ENCODE measurements at regions not wholly inside any gene's neighbourhood (a gene's known extent, or its start where the extent isn't known, plus 50 kb on each side); places are given as distances from the start of the nearest gene placed in this dataset.

GRCh38 chr6:92791403-92791802, 628.0 kb downstream of the EPHA7 start:
- DNase-seq, result no peak

GRCh38 chr6:92790381-92790780, 629.0 kb downstream of the EPHA7 start:
- DNase-seq, result no peak

- DNase-seq, result no peak
These were observed 635.1 kb downstream of the EPHA7 start for GRCh38 chr6:92784235-92784634.

- DNase-seq, result no peak
These were observed 639.6 kb downstream of the EPHA7 start for GRCh38 chr6:92779746-92780145.

- peak; percentile 33 for DNase-seq
These were observed 642.1 kb downstream of the EPHA7 start for GRCh38 chr6:92777146-92777740.

- no peak for DNase-seq
These were observed 648.8 kb downstream of the EPHA7 start for GRCh38 chr6:92770540-92770939.

GRCh38 chr6:92767101-92767500, 652.3 kb downstream of the EPHA7 start:
- DNase-seq, result no peak

- DNase-seq, result no peak
These were observed 655.7 kb downstream of the EPHA7 start for GRCh38 chr6:92763680-92764079.

GRCh38 chr6:92763274-92763584, 656.1 kb downstream of the EPHA7 start:
- no peak for DNase-seq

GRCh38 chr6:92762443-92763273, 656.7 kb downstream of the EPHA7 start:
- no peak for DNase-seq

- no peak for DNase-seq
These were observed 660.2 kb downstream of the EPHA7 start for GRCh38 chr6:92759178-92759577.

GRCh38 chr6:92757925-92758324, 661.4 kb downstream of the EPHA7 start:
- DNase-seq, result no peak

- DNase-seq, result no peak
These were observed 662.4 kb downstream of the EPHA7 start for GRCh38 chr6:92756912-92757311.

GRCh38 chr6:92753956-92754355, 665.4 kb downstream of the EPHA7 start:
- DNase-seq, result no peak

GRCh38 chr6:92752114-92752513, 667.2 kb downstream of the EPHA7 start:
- no peak for DNase-seq

- no peak for DNase-seq
These were observed 671.2 kb downstream of the EPHA7 start for GRCh38 chr6:92748131-92748530.

- DNase-seq, result no peak
These were observed 681.4 kb downstream of the EPHA7 start for GRCh38 chr6:92737983-92738382.

- DNase-seq, result no peak
These were observed 695.9 kb downstream of the EPHA7 start for GRCh38 chr6:92723390-92723931.

- DNase-seq, result no peak
These were observed 699.6 kb downstream of the EPHA7 start for GRCh38 chr6:92719773-92720172.

- no peak for DNase-seq
These were observed 702.7 kb downstream of the EPHA7 start for GRCh38 chr6:92716638-92717037.

GRCh38 chr6:92715991-92716390, 703.4 kb downstream of the EPHA7 start:
- no peak for DNase-seq

GRCh38 chr6:92714346-92714745, 705.0 kb downstream of the EPHA7 start:
- no peak for DNase-seq

- no peak for DNase-seq
These were observed 709.3 kb downstream of the EPHA7 start for GRCh38 chr6:92710048-92710447.

- DNase-seq, result no peak
These were observed 710.4 kb downstream of the EPHA7 start for GRCh38 chr6:92708945-92709344.

- DNase-seq, result no peak
These were observed 711.1 kb downstream of the EPHA7 start for GRCh38 chr6:92708270-92708669.

All from hematopoietic multipotent progenitor cell treated with erythropoietin and hydrocortisone succinate and interleukin-3 and kit ligand, for 6 days (in vitro differentiated cells).